K562 (cell line): ENCODE measurements at regions not wholly inside any gene's neighbourhood (a gene's known extent, or its start where the extent isn't known, plus 50 kb on each side); places are given as distances from the start of the nearest gene placed in this dataset.

Source experiments
- ATAC-seq: fragments of 200-7000 bp; cut with Tn5 transposase; 3 replicates; pipeline ENCODE4 v1.9.1; 2020; ENCODE audit warnings: moderate library complexity
- BruUV-seq: library from RNA; stranded (reverse); fragments of 400-500 nt; replicated peaks from 2 replicates; lab custom pipeline; 2021; lab: Mats Ljungman, UMichigan
- CTCF ChIA-PET: fragments of 300-600 bp; formaldehyde crosslinking; extraction: SDS; loops from one replicate; lab custom pipeline; 2021; ENCODE audit warnings: low intra/inter-chr PET ratio; lab: Yijun Ruan, JAX
- POLR2A ChIA-PET: fragments of 300-600, 350-650 bp; sonication (Branson Sonifier 250); formaldehyde crosslinking; extraction: SDS; loops from one replicate; lab custom pipeline; 2021; ENCODE audit warnings: antibody characterized with exemption, inconsistent platforms; lab: Yijun Ruan, JAX
- DNase-seq, 4 experiments: peaks; one replicate each; pipeline versions ENCODE4 v3.0.0 to v3.0.0-alpha.2; 2011 to 2018; ENCODE audit warnings: low spot score in 3 of 4, mixed read lengths in 3 of 4; ENCODE audit errors: extremely low read depth in 1 of 4
- FAIRE-seq: peaks from 2 replicates; lab custom pipeline; 2011; peaks lifted over from hg19 to GRCh38; lab: Jason Lieb, UNC
- H2AFZ ChIP-seq: 2 replicates; pipeline ENCODE4 v1.6.0; 2011; ENCODE audit warnings: low read depth, low read length, control low read depth, inconsistent platforms
- H3K27ac ChIP-seq: fragments of 200-600 bp; 3 replicates; pipeline ENCODE4 v1.8.0; 2011; ENCODE audit warnings: low read depth, mild to moderate bottlenecking, control low read depth, inconsistent platforms, low read length, moderate library complexity, mixed read lengths; ENCODE audit errors: extremely low read depth
- H3K27me3 ChIP-seq, 2 experiments: fragments of 300-600 bp in 1 of 2; 2 replicates in 1 of 2; 3 replicates in 1 of 2; pipeline versions ENCODE4 v1.6.0 to v1.8.0; 2011; ENCODE audit warnings: inconsistent platforms in 2 of 2, low read length in 2 of 2, mild to moderate bottlenecking in 1 of 2, mixed read lengths in 1 of 2, moderate library complexity in 1 of 2; ENCODE audit not compliant: control insufficient read depth in 2 of 2, insufficient read depth in 2 of 2
- H3K36me3 ChIP-seq: fragments of 300-600 bp; 3 replicates; pipeline ENCODE4 v1.8.0; 2011; ENCODE audit warnings: mild to moderate bottlenecking, low read length, inconsistent platforms; ENCODE audit not compliant: control insufficient read depth, insufficient read depth
- H3K4me1 ChIP-seq, 2 experiments: fragments of 200-600 bp in 1 of 2; replicated peaks in 1 of 2; 2 replicates in 1 of 2; 3 replicates in 1 of 2; pipeline versions ENCODE4 v1.5.1 to v1.8.0; 2011; ENCODE audit warnings: inconsistent platforms in 2 of 2, low read length in 2 of 2, mild to moderate bottlenecking in 1 of 2, mixed read lengths in 1 of 2, moderate library complexity in 1 of 2; ENCODE audit not compliant: control insufficient read depth in 2 of 2, insufficient read depth in 2 of 2
- H3K4me2 ChIP-seq: 2 replicates; pipeline ENCODE4 v1.6.1; 2011; ENCODE audit warnings: low read length, control low read depth, inconsistent platforms, mixed read lengths; ENCODE audit not compliant: insufficient read depth
- H3K4me3 ChIP-seq: fragments of 200-600 bp; sonication (generic), shearing (Covaris generic); 2 replicates; pipeline ENCODE4 v1.5.1; 2016; ENCODE audit warnings: control low read depth, inconsistent platforms
- H3K79me2 ChIP-seq: fragments of 200-600 bp; 3 replicates; pipeline ENCODE4 v1.8.0; 2011; ENCODE audit warnings: low read length, inconsistent platforms; ENCODE audit not compliant: control insufficient read depth, insufficient read depth
- H3K9ac ChIP-seq, 2 experiments: 2 replicates each; pipeline versions ENCODE4 v1.6.0 to v1.6.1; 2011; ENCODE audit warnings: low read depth in 2 of 2, low read length in 2 of 2, control low read depth in 1 of 2, inconsistent platforms in 1 of 2, mild to moderate bottlenecking in 1 of 2, mixed read lengths in 1 of 2; ENCODE audit not compliant: insufficient read depth in 1 of 2
- H3K9me1 ChIP-seq: one replicate; pipeline ENCODE4 v1.6.0; 2011; ENCODE audit warnings: inconsistent platforms, mild to moderate bottlenecking, low read length, moderate library complexity; ENCODE audit not compliant: control insufficient read depth, insufficient read depth
- H3K9me3 ChIP-seq: replicated peaks from 2 replicates; pipeline ENCODE4 v1.5.1; 2011; ENCODE audit warnings: low read depth, low read length, inconsistent platforms; ENCODE audit not compliant: control insufficient read depth, insufficient read depth
- H4K20me1 ChIP-seq: replicated peaks from 2 replicates; pipeline ENCODE4 v1.6.1; 2011; ENCODE audit warnings: low read length, inconsistent platforms, mixed read lengths; ENCODE audit not compliant: control insufficient read depth, insufficient read depth
- CREBBP ChIP-seq: IDR thresholded peaks from one replicate; pipeline ENCODE4 v1.6.1; 2012; ENCODE audit warnings: low read depth, mild to moderate bottlenecking, control low read depth, inconsistent platforms, low read length
- GTF2F1 ChIP-seq: IDR thresholded peaks from 2 replicates; pipeline ENCODE4 v1.6.1; 2011; ENCODE audit warnings: low read depth, low read length, improper control_type of control experiment
- IFI16 ChIP-seq: fragments of 250-450 bp; sonication (Bioruptor Pico); IDR thresholded peaks from 2 replicates; pipeline ENCODE4 v2.1.2; 2022; ENCODE audit warnings: mild to moderate bottlenecking, inconsistent platforms
- ILF3 ChIP-seq: fragments of 450-650 bp; IDR thresholded peaks from 2 replicates; pipeline ENCODE4 v1.6.1; 2018; ENCODE audit warnings: antibody characterized with exemption, mild to moderate bottlenecking, moderate library complexity, borderline replicate concordance
- PHF8 ChIP-seq: fragments of 200-600 bp; sonication (generic); IDR thresholded peaks from 2 replicates; pipeline ENCODE4 v1.6.1; 2012; ENCODE audit warnings: mixed run types, mild to moderate bottlenecking, inconsistent platforms, low read length, moderate library complexity, borderline replicate concordance
- POLR2AphosphoS2 ChIP-seq: IDR thresholded peaks from 2 replicates; pipeline ENCODE4 v1.6.1; 2012; ENCODE audit warnings: low read length, improper control_type of control experiment
- PYGO2 ChIP-seq: fragments of 450-650 bp; IDR thresholded peaks from 2 replicates; pipeline ENCODE4 v1.6.1; 2016; ENCODE audit warnings: mild to moderate bottlenecking, missing genetic modification characterization, moderate library complexity, missing compliant biosample characterization
- SIRT6 ChIP-seq: IDR thresholded peaks from one replicate; pipeline ENCODE4 v1.6.1; 2012; ENCODE audit warnings: low read depth, mild to moderate bottlenecking, control low read depth, inconsistent platforms, low read length, moderate library complexity
- SMAD3 ChIP-seq: fragments of 450-650 bp; formaldehyde crosslinking; conservative IDR thresholded peaks from 2 replicates; pipeline ENCODE4 v1.4.0; 2020; ENCODE audit warnings: mild to moderate bottlenecking
- ZNF274 ChIP-seq: IDR thresholded peaks from 2 replicates; pipeline ENCODE4 v1.6.1; 2011; ENCODE audit warnings: low read depth, mild to moderate bottlenecking, low read length, moderate library complexity, borderline replicate concordance
- WGBS: fragments of 100-300 bp; shearing (Covaris generic); methylation state at CpG from one replicate; pipeline ENCODE4 v1.1.6; 2016; ENCODE audit warnings: low coverage, mixed read lengths; ENCODE audit not compliant: insufficient coverage; ENCODE audit errors: missing lambda C conversion rate; 5-methylcytosine and 5-hydroxymethylcytosine counted together
- in situ Hi-C: fragments of 300-500 bp; cut with MboI; formaldehyde crosslinking; loops from 4 replicates; pipeline ENCODE4 v1.15.0; 2018; ENCODE audit warnings: inconsistent platforms, mixed read lengths
- intact Hi-C: fragments of 100-400 bp; cut with micrococcal nuclease; formaldehyde crosslinking; loops from 2 replicates; pipeline ENCODE4 v1.14.2; 2022

DNA sequence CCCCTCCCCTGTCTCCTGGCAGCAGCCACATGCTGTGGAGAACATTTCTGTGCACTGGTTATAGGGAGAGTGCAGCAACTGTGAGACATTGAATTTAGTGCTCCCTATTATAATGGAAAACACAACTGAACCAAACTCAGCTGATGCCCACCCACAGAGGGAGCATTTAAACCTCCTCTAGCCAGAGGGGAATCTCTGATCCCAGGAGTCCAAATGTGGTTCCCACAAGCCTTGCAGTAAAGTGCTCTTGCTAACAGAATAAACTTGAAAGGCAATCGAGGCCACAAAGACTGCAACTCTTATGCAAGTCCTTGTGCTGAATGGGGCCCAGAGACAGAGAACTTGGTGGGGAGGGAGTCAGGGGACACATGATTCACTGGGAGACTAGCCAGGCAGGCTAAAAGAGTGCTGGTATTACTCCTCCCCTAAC lies 638.8 kb upstream of the VRK2 start:
- no peak overlapping the region for H3K4me3 ChIP-seq
- H4K20me1 ChIP-seq, result no peaks in the 10 kb centered on the region
- FAIRE-seq, result no peak
- WGBS, result 0% methylated on average over 1 of the region's 1 CpG
- intact Hi-C loops (no loop called here), in situ Hi-C loops (no loop called here)
- H2AFZ ChIP-seq, result no peak overlapping the region
- H3K27me3 ChIP-seq, result no peaks in the 10 kb centered on the region
- DNase-seq, result no peak
- H3K27ac ChIP-seq, result no peak overlapping the region
- ATAC-seq, result no peak
- H3K9me3 ChIP-seq, result no peaks in the 10 kb centered on the region; the same call in 1 of the 2 replicates
- TF ChIP-seq SMAD3 (CRISPR knock-in tag), result no peak
- TF ChIP-seq ILF3, result no peak
- TF ChIP-seq GTF2F1, result no peak
- TF ChIP-seq IFI16 (CRISPR knock-in tag), result no peak
- no peak for TF ChIP-seq CREBBP
- no TSS peak for BruUV-seq
- no peak overlapping the region for H3K9ac ChIP-seq
- POLR2A ChIA-PET, result no interaction called here
- H3K79me2 ChIP-seq, result no peaks in the 10 kb centered on the region
- no peaks in the 10 kb centered on the region for H3K9me1 ChIP-seq
- H3K4me1 ChIP-seq, result no peaks in the 10 kb centered on the region
- CTCF ChIA-PET, result no interaction called here
- no peaks in the 10 kb centered on the region for H3K36me3 ChIP-seq
- no peak overlapping the region for H3K4me2 ChIP-seq

- intact Hi-C loops, result no loop called here
- ChIA-PET CTCF (no interaction called here), POLR2A (no interaction called here)
- Histone ChIP-seq H3K4me2 (no peak overlapping the region), H3K36me3 (no peaks in the 10 kb centered on the region), H3K9me3 (no peaks in the 10 kb centered on the region; the same call in 1 of the 2 replicates), H3K27ac (no peak overlapping the region), H3K27me3 (no peaks in the 10 kb centered on the region), H2AFZ (no peak overlapping the region), H4K20me1 (no peaks in the 10 kb centered on the region), H3K9me1 (no peaks in the 10 kb centered on the region), H3K4me1 (no peaks in the 10 kb centered on the region), H3K9ac (no peak overlapping the region), H3K79me2 (no peaks in the 10 kb centered on the region), H3K4me3 (no peak overlapping the region)
- no TSS peak for BruUV-seq
- no peak for TF ChIP-seq ZNF274
- TF ChIP-seq POLR2AphosphoS2, result no peak
- no peak for TF ChIP-seq PHF8
- TF ChIP-seq PYGO2 (tag), result no peak
- no peak for TF ChIP-seq SIRT6
- FAIRE-seq (no peak), DNase-seq (no peak), ATAC-seq (no peak)
- in situ Hi-C loops, result no loop called here
- WGBS, result 0% methylated on average over 1 of the region's 1 CpG
These were observed 638.0 kb upstream of the VRK2 start for GRCh38 chr2:57408587-57408986.
